HEK293T (cell line): ENCODE measurements at regions not wholly inside any gene's neighbourhood (a gene's known extent, or its start where the extent isn't known, plus 50 kb on each side); places are given as distances from the start of the nearest gene placed in this dataset.

Experiments
- FOXK2 ChIP-seq: fragments of 450-650 bp; IDR thresholded peaks from 2 replicates; pipeline ENCODE4 v1.6.1; 2016; ENCODE audit warnings: mild to moderate bottlenecking
- FOXM1 ChIP-seq: fragments of 450-650 bp; IDR thresholded peaks from 2 replicates; pipeline ENCODE4 v1.6.1; 2017; ENCODE audit warnings: mild to moderate bottlenecking, borderline replicate concordance

- TF ChIP-seq FOXM1, result no peak
- no peak for TF ChIP-seq FOXK2
These were observed 133.7 kb downstream of the TENT5C start for GRCh38 chr1:117739504-117739903.
